H4 (cell line): ENCODE measurements at regions not wholly inside any gene's neighbourhood (a gene's known extent, or its start where the extent isn't known, plus 50 kb on each side); places are given as distances from the start of the nearest gene placed in this dataset.
"Not testable (repeated sequence)": the region's sequence is repeated elsewhere in the genome, so short reads cannot be mapped to it uniquely, and the experiment has no call there.

ENCODE experiments used
- DNase-seq: peaks from one replicate; pipeline ENCODE4 v3.0.0-alpha.2; 2015; ENCODE audit warnings: low spot score

GRCh38 chr1:96072021-96072420 lies 649.6 kb upstream of the PTBP2 start:
- no peak for DNase-seq

- DNase-seq, result no peak
Observed at GRCh38 chr1:96073100-96073499, 648.5 kb upstream of the PTBP2 start.

- no peak for DNase-seq
Observed at GRCh38 chr1:96074422-96074821, 647.2 kb upstream of the PTBP2 start.

GRCh38 chr1:96074876-96075577 lies 646.6 kb upstream of the PTBP2 start:
- no peak for DNase-seq

- no peak for DNase-seq
Observed at GRCh38 chr1:96075704-96076455, 645.7 kb upstream of the PTBP2 start.

- DNase-seq, result no peak
Observed at GRCh38 chr1:96076589-96076988, 645.0 kb upstream of the PTBP2 start.

GRCh38 chr1:96079581-96079980 lies 642.0 kb upstream of the PTBP2 start:
- DNase-seq, result no peak

- no peak for DNase-seq
Observed at GRCh38 chr1:96080925-96081324, 640.7 kb upstream of the PTBP2 start.

- DNase-seq, result no peak
Observed at GRCh38 chr1:96087719-96088118, 633.9 kb upstream of the PTBP2 start.

GRCh38 chr1:96090134-96090533 lies 631.5 kb upstream of the PTBP2 start:
- DNase-seq, result no peak

- DNase-seq, result no peak
Observed at GRCh38 chr1:96095849-96096612, 625.6 kb upstream of the PTBP2 start.

GRCh38 chr1:96096613-96097321 lies 624.8 kb upstream of the PTBP2 start:
- no peak for DNase-seq

- DNase-seq, result no peak
Observed at GRCh38 chr1:96104506-96104905, 617.1 kb upstream of the PTBP2 start.

GRCh38 chr1:96104906-96105305 lies 616.7 kb upstream of the PTBP2 start:
- no peak for DNase-seq

- no peak for DNase-seq
Observed at GRCh38 chr1:96116731-96117130, 604.9 kb upstream of the PTBP2 start.

GRCh38 chr1:96130432-96130831 lies 591.2 kb upstream of the PTBP2 start:
- no peak for DNase-seq

GRCh38 chr1:96144636-96145035 lies 576.9 kb upstream of the PTBP2 start:
- no peak for DNase-seq

GRCh38 chr1:96145492-96145891 lies 576.1 kb upstream of the PTBP2 start:
- DNase-seq, result no peak

- not testable (repeated sequence) for DNase-seq
Observed at GRCh38 chr1:96152957-96153356, 568.6 kb upstream of the PTBP2 start.

- no peak for DNase-seq
Observed at GRCh38 chr1:96157101-96157500, 564.5 kb upstream of the PTBP2 start.

- no peak for DNase-seq
Observed at GRCh38 chr1:96159379-96159778, 562.2 kb upstream of the PTBP2 start.

GRCh38 chr1:96164053-96164452 lies 557.5 kb upstream of the PTBP2 start:
- no peak for DNase-seq
